ENCODE measurements at regions not wholly inside any gene's neighbourhood (a gene's known extent, or its start where the extent isn't known, plus 50 kb on each side); places are given as distances from the start of the nearest gene placed in this dataset.
"Not testable (repeated sequence)": the region's sequence is repeated elsewhere in the genome, so short reads cannot be mapped to it uniquely, and the experiment has no call there.

DNA sequence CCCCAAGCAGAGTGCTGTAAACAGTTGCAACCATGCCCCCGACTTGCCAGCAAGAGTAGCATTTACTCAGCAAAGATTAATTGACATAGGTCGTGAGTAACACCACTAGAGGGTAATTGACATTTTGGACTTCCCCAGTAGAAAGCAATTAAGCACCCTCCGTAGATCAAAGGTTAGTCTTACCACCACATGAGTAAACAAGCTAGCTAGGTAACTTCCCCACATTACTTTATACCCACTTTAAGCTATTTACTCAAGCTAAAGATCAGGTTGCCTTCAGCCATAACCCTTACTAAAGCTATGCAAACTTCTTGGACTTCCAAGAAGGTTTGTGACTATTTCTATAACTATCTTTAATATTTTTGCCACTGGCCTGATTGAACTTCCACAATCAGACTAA is 1072.7 kb downstream of the OTOL1 start:
- ATAC-seq, result no peak

- no peak for ATAC-seq
Measured at GRCh38 chr3:162584986-162585385, 1088.4 kb downstream of the OTOL1 start.

DNA sequence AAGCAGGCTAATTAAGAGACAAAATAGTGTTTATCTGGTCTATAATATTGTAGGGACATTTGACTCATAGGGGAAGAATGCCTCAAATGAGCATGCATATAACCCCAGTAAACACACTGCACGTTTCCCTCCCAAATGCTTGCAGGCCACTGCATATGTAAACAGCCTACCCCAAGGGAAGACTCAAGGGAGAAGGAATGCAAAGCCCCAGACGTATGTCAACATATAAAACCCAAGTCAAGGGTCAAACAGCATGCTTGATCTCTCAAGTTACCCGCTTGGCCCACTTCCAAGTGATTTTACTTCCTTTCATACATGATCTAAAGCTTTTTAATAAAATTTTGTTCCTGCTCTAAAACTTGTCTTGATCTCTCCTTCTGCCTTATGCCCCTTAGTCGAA is 1090.0 kb downstream of the OTOL1 start:
- no peak for ATAC-seq

- ATAC-seq, result no peak
Measured at GRCh38 chr3:162597226-162597625, 1100.6 kb downstream of the OTOL1 start.

GRCh38 chr3:162598500-162598899 is 1101.9 kb downstream of the OTOL1 start:
- not testable (repeated sequence) for ATAC-seq

GRCh38 chr3:162599742-162600141 is 1103.1 kb downstream of the OTOL1 start:
- not testable (repeated sequence) for ATAC-seq

DNA sequence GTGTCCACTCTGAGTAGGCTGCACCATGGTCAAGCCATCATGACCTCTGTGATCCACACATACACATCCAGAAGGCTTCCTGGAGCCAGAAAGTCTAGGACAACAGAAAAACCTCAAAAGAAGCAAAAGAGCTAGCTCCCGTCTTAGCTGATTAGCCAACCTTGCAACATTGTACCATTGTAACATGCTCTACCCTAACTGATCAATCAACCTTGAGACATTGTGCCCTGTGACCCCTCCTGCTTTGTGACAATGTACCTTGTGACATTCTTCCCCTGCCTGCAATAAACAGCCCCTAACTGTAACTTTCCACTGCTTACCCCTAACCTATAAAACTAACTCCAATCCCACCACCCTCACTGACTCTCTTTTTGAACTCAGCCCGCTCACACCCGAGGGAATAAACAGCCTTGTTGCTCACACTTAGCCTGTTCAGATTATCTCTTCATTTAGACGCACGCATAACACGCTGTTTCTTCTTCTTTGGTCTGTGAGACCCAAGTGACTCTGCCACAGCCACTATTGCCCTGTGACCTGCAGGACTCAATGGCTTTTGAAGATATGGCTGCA is 1104.6 kb downstream of the OTOL1 start:
- ATAC-seq, result no peak

DNA sequence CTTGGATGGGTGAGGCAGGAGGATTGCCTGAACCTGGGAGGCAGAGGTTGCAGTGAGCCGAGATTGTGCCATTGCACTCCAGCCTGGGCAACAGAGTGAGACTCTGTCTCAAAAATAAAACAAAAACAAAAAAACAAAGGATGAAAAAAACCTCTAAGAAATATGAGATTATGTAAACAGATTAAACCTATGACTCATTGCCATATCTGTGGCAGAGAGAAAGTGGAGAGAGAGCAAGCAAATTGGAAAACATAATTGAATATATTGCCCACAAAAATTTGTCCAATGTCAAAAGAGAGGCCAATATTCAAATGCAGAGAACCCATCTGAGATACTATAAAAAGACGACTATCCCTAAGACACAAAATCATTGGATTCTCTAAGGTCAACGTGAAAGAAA is 1106.0 kb downstream of the OTOL1 start:
- ATAC-seq, result no peak

- no peak for ATAC-seq
Measured at GRCh38 chr3:162605651-162606204, 1109.1 kb downstream of the OTOL1 start.

DNA sequence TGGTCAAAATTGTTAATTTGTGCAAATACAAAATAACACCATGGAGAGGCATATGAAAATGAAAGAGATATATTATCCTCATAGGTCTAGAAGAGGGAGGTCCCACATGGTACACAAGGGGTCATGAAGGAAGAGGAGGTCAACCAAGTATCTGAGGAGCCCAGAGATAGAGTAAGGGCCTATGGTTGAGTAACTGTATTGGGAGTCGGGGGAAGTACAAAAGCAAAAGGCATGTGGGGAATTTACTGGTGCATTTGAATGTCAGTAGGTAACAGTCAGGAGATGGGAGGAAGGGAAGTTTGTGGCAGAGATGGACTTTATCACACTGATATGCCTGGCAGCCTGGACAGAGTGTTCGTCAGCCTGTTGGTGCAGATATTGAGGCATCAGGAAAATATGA is 1113.7 kb downstream of the OTOL1 start:
- no peak for ATAC-seq

DNA sequence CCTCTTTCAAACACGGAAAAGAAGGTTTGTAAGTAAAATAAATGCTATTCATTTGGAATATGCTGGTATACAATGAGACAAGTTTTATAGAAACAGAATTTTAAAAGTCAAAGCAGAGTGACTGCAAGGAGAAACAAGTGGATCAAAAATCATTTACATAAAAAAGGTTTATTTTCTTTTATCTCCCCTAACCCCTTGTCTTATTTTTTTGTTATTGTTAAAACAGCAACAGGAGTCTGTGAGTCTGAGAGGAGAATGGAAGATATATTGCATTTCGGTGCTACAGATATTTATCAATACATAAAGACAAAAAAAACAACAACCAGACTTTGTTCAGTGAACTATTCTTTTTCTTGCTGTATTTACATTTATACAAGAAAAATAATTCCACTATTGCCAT is 1116.4 kb downstream of the OTOL1 start:
- ATAC-seq, result no peak

GRCh38 chr3:162626172-162626571 is 1129.6 kb downstream of the OTOL1 start:
- no peak for ATAC-seq

- no peak for ATAC-seq
Measured at GRCh38 chr3:162628531-162628930, 1131.9 kb downstream of the OTOL1 start.

- no peak for ATAC-seq
Measured at GRCh38 chr3:162629372-162629771, 1132.8 kb downstream of the OTOL1 start.

DNA sequence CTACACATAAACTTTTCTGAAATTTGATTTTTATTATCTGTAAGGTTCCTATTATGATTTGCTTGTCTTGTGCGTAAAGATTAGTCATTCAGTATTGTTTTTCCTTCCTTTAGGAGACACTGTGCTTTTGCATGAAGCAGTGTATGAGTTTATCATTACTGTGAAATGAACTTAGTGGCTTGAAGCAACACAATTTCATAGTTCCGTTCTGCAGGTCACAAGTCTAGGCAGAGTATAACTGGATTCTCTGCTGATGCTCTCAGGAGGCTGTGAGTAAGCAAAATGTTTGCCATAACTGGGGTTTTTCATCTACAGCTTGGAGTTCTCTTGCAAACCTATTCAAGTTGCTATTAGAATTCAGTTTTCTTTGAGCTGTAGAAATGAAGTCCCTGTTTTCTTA is 1136.1 kb downstream of the OTOL1 start:
- no peak for ATAC-seq

- ATAC-seq, result not testable (repeated sequence)
Measured at GRCh38 chr3:162640208-162640607, 1143.6 kb downstream of the OTOL1 start.

GRCh38 chr3:162641317-162641716 is 1144.7 kb downstream of the OTOL1 start:
- ATAC-seq, result no peak

DNA sequence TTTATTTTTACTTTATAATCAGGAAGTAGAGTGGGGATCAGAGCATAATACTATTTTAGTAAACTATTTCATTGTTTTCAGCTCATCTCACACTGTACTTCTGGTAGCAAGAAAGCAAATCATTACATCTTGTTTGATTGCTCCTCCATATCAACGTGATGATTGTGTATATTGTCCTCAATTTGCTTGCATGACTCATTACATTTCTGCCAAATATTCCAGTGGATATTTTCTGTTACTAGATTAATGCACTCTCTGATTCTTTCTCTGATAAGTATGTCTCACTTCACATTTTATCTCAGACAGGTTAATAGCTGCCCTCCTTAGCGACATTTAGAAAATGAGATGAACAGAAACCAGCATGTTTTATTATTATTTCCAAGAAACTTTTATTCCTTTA is 1145.3 kb downstream of the OTOL1 start:
- ATAC-seq, result no peak

GRCh38 chr3:162643245-162643644 is 1146.6 kb downstream of the OTOL1 start:
- no peak for ATAC-seq

DNA sequence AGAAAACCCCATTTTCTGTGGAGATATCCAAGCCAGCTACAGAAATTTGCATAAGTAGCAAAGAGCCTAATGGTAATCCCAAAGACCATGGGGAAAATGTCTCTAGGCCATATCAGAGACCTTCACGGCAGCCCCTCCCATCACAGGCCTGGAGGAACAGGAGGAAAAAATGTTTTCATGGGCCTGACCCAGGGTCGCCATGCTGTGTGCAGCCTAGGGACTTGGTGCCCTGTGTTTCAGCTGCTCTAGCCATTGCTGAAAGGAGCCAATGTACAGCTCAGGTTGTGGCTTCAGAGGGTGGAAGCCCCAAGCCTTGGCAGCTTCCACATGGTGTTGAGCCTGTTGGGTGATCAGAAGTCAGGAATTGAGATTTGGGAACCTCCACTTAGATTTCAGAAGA is 1150.7 kb downstream of the OTOL1 start:
- no peak for ATAC-seq

DNA sequence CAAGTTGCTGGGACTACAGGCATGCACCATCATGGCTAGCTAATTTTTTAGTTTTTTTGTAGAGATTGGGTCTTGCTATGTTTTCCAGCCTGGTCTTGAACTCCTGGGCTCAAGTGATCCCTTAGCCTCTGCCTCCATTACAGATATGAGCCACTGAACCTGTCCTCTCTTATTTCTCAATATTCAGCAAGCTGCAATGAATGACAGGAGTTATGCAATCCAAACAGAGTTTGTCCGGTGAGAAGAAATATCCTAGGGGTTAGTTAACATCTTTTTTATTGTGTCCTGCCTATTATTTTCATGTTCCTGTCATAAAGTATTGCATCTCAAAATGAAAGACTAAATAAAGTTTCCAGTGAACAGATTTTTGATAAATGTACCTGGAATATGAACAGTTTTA is 1161.4 kb downstream of the OTOL1 start:
- no peak for ATAC-seq

- no peak for ATAC-seq
Measured at GRCh38 chr3:162665684-162666391, 1169.2 kb downstream of the OTOL1 start.

DNA sequence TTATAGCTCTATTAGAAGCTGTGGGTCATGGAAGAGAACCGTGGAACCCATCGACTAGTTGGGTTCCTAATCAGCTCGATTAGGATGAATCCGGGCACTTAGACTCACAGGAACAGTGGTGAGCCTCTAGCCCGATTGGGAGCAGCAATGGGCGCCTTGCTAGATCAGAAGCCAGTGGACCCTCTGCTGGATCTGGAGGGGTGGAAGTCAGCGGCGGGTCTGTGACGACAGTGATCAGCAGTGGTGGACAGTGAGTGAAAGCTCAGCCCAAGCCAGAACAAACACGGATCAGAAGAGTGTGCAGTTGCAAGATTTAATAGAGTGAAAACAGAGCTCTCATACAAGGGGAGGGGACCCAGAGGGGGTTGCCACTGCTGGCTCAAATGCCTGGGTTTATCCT is 1170.2 kb downstream of the OTOL1 start:
- no peak for ATAC-seq

- ATAC-seq, result no peak
Measured at GRCh38 chr3:162670181-162670580, 1173.6 kb downstream of the OTOL1 start.

GRCh38 chr3:162677475-162677874 is 1180.9 kb downstream of the OTOL1 start:
- ATAC-seq, result no peak
